GM18870 (cell line): ENCODE measurements at regions not wholly inside any gene's neighbourhood (a gene's known extent, or its start where the extent isn't known, plus 50 kb on each side); places are given as distances from the start of the nearest gene placed in this dataset.

ENCODE experiments used
- ATAC-seq: cut with Tn5 transposase; IDR thresholded peaks from one replicate; pipeline ENCODE4 v1.9.1; 2021; ENCODE audit warnings: moderate library complexity; ENCODE audit not compliant: unreplicated experiment

DNA sequence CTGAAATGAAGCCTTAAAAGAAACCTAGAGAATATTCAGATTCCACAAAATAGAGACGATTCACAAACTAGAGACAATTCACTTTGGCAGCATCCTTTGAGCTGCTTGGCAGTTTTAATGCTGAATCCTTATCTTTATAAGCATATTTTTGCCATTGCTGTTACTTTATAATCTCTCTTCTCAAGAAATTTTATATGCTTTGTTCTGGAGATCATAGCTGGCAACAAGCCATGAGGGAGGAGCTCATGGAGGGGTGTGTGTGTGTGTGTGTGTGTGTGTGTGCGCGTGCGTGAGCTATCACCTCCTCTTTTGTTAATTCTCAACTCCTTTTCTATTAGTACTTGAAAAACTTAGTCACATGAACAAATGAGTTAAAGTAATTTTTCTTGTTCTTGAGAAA lies 495.0 kb upstream of the RGMA start:
- no peak for ATAC-seq

DNA sequence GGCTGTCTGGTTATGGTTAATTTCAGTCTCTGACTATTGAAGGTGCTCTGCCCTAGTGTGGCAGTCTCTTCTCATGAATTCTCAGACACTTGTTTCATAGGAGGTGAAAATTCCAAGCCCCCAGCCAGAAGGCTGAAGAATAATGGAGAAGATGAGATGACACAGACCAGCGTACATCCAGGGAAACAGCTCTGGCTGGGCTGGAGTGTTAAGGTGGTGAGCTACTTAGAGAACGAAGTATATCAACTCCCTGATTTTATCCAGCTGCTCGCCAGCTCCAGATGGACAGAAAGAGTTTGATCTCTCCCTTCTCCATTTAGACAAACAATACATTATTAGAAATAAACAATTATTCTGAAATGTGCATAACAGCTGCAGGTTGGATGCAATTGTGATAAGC lies 494.5 kb upstream of the RGMA start:
- no peak for ATAC-seq

DNA sequence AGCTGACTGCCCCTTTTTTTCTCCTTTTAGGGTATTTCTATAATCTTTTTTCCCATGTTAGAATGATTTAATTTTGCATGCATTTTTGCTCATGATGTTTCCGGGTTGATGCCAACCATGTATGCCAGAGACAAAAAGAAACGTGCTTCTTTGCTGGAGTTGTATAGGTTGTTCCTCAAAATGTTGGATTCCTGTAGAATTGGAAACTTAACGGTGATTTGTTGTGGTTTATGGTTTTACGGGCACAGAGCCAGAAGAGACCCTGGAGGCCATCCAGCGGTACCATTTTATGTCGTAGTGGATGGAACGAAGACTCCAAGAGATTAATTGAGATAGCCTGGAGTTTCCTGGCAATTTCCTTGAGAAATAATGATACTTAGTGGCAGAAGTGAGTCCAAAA lies 481.5 kb upstream of the RGMA start:
- ATAC-seq = no peak

DNA sequence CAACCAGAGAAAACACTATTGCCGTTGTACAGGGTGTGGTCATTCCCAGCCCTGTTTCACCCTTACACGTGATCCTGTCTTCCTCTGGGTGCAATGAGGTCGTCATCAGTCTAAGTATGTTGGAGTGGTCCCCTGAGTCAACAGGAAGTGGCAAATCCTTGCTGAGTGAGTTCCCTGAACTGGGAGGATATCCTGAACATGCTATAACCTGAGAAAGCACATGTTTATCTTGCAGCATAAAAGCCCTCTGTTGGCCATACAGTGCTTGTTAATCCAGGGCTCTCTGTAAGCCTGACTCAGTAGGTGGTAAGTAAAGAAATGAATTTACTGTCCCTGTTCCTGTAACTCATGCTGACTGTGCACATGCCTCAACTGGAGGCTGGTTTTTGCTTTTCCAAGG lies 477.8 kb upstream of the RGMA start:
- ATAC-seq = no peak

DNA sequence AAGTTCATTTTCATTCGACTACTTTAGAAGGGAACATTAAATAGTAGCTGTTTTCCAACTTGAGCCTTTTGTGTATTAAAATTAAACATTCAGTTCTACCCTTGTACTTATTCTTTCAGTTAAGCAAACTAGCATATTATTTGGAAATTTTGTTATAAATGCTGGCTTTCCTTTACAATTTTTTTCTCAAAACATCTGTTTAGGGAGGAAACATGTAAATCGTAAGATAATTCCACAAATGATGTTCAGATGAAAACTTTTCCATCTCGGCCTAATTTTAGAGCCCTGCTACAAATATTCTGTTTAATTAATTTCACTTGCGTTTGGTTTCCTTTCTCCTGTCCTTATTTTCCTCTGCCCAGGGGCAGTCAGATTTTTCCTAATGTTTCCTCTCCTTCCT lies 476.2 kb upstream of the RGMA start:
- no peak for ATAC-seq

DNA sequence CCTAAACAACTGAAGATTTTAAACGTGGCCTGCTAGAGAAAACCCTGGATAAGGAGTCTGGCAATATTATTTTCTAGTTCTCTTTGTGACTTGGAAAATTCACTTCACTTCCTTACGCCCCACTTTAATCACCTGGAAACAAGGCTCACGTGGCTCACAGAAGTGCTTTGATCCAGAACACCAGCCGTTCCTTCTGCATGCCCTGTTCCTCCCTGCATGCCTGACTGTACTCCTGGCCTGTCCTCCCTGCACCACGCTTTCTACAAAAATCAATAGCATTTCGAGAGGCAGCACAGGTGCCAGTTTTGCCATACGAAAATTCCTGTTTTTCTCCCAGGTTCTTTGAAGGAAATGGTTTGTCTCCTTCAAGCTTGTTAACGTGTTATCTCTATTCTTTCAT lies 474.2 kb upstream of the RGMA start:
- no peak for ATAC-seq

DNA sequence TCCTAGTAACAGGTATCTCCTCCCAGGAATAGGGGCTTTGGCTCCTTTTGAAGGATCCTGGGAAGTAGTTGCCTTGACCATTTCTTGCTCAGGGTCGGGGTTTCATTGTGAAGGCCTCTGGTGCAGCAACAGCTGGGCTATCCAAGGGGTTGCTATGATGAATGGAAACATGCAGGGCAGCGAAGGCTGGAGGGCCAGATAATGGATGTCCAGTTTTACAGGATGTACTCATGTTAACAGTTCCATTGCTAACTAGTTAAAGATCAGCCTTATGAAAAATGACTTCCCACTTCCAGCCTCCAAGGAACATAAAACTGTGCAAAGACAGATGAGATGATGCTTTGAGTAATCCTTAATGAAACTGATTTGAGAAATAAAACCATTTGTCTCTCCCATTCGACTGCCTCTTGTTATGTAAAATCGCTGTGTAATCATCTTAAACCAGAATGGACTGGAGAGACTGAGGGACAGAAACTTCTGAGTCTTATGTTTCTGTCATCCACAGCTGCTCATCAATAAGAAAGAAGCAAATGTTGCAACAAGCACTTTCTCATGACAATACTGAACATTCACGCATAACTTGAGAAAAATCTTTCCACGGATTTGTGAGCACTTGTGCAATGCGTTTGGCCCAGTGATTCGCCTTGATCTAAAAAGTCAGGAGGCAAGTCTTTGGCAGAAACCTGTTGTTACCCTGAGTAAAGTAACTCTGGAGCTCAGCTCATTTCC lies 473.5 kb upstream of the RGMA start:
- no peak for ATAC-seq

DNA sequence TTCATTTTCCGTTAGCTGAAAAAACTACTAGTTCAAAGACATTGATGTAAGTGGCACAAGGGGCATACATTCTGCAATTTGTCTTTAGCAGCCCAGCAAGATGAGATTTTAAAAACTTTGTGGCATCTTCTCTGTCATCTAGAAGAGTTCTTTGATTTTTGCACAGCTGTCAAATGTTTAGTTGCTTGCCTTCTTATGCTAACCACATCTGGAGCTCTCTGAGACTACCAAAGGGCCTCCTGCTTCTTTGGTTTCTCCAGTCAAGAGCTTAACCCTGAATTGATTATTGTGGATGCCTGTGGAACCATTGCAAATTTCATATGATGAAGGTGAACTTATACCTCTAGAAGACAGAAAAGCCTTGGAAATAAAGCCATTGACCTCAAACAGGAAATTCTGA lies 468.7 kb upstream of the RGMA start:
- ATAC-seq = no peak

DNA sequence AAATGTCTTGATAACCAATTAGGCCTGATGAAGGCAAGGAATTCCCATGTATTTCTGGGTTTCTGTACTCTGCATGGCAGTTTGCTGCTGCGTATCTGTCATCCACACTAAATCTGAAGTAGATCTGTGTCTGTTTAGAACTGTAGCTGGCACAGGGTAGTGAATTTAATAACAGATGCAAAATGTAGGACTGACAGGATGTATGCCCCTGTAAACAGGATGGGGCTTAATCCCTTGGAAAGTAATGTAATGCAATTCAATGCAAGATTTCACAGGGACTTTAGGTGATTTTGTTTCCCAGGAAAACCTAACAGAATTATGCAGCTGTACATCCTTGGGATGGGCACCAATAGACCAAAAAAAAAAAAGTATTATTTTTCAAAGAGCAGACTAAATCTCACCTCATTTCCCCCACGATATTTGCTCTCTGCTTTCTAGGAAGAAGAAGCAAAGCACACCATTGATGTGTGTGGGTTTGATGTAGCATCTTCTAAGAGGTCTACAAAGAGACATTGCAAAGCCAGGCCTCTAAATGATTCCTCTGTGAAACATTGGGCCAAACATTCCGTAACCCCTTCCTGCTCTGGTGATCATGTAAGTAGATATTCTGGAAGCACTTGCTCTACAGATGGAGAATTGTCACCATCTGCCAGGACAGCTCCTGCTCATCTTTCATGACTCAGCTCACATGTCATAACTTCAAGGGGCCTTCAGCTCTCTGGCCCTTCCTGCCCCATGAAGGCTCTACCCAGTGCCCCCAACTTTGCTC lies 464.3 kb upstream of the RGMA start:
- ATAC-seq = no peak

DNA sequence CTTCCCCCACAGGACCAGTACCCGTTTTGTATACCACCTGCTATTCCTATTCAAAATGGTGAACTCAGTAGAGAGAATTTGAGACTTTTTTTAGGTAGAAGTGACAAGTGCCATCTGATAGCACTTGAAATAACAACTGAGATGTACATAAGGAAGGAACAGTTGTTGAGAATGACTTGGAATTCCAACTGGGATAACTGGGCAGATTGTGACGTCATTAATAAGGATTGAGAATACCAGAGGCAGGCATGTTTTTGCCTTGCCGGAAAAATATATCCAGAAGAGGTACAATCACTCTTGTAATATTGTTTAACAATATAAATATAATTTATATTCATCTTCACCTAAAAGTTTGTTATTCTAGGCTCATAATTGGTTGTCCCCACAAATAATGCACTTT lies 454.1 kb upstream of the RGMA start:
- ATAC-seq = no peak

DNA sequence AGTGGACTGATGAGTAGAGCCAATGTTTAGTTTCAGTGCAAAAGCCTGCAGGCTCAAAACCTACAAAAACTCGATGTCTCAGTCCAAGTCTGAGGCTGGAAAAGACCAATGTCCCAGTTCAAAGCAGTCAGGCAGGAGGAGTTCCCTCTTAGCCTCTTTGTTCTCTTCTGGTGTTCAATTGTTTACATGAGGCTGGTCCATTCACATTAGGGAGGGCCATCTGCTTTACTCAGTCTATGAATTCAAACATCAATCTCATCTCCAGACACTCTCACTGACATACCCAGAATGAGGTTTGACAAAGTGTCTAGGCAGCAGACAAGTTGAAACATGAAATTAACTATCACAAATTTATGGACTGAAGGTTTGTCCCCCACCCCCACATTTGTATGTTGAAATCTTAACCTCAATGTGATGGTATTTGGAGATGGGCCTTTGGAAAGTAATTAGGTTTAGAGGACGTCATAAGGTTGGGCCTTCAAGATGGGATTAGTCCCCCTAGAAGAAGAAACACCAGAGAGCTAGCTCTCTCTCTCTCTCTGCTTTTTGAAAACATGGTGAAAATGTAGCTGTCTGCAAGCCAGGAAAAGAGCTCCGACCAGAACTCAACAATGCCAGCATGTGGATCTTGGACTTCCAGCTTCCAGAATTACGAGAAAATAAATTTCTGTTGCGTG lies 438.5 kb upstream of the RGMA start:
- ATAC-seq = no peak

DNA sequence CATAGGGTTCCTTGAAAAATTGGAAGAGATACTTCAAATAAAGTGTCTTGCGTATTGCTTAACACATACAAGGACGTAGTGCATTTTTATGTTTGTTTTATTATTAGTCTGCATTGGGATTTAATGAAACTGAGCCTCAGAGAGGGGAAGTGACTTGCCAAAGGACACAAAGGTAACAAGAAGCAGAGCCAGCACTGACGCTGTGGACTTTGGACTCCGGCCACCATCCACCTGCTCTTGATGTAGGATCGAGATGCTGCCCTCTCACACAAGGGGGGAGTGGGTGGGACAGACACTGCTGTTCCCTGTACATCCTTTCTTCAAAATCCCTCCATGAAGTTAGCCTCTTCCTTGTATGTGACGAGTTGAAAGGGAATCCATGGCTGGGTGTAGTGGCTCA lies 435.4 kb upstream of the RGMA start:
- ATAC-seq = no peak

DNA sequence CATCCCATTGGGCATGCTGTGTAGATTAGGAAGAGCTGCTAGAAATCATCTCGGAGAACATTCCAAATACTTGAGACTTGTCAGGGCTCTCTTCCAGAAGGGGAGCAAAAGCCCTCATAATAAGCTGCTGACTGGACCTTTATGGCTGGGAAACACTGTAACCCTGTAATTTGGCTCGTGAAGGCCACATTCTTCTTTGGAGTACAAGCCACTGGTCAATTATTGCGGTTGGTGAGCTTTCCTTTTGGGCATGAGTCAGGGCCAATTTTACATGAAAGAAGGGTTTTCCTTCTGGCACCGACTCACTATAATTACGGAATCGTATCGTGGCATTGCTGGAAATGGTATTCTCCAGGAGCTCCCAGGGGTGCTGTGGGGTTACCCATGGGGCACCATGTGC lies 434.5 kb upstream of the RGMA start:
- ATAC-seq = no peak

DNA sequence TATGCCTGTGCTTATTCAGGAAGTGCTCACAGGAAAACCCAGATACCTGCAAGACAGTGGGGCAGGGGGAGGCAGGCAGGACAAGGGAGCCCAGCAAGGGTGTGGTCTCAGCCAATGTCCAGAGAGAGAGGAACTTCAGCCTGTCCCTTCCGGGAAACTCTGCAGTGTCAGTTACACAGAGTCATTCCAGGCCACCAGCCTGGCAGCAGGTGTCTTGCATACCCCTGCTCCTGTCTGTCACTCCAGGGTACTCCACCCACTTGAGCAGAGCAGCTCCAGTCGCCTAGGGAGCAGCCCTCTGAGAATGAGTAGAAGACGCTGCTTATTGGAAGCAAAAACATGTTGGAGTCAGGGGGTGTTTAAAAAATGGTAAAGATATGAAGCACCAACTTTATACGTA lies 431.2 kb upstream of the RGMA start:
- ATAC-seq = no peak

DNA sequence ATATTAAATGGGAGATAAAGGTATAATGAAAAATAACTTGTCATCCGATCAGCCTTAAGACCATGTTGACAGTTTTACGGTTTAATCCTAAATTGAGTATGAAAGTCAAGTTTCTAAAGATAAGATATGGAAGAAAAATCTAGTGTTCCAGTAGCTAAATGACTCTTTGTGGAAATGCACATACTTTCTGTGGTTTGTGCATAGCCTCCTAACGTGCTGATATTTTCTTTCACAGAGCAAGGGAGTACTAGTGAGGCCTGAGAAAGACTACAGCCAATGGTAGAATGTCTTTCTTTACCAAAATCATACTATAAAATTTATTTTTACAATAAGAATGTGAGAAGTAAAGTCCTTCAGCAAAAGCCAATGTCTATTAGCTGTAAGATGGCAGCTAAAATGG lies 430.6 kb upstream of the RGMA start:
- no peak for ATAC-seq

DNA sequence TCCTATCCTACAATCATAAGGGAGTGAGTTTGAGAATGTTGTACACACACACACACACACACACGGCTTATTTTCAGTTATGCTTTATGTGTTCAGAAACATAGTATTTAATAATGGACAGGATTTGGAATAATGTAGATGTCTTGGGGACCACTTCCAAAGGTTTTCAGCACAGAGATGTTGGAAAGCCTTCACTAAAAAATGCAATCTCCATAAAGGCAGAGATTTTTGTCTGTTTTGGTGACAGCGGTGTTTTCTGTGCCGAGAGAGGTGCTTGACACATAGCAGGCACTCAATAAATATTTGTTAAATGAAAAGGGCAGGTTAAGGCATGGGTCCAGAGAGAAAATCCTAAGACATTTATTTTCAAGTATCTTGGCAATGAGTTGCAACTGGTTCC lies 428.2 kb upstream of the RGMA start:
- ATAC-seq = no peak

DNA sequence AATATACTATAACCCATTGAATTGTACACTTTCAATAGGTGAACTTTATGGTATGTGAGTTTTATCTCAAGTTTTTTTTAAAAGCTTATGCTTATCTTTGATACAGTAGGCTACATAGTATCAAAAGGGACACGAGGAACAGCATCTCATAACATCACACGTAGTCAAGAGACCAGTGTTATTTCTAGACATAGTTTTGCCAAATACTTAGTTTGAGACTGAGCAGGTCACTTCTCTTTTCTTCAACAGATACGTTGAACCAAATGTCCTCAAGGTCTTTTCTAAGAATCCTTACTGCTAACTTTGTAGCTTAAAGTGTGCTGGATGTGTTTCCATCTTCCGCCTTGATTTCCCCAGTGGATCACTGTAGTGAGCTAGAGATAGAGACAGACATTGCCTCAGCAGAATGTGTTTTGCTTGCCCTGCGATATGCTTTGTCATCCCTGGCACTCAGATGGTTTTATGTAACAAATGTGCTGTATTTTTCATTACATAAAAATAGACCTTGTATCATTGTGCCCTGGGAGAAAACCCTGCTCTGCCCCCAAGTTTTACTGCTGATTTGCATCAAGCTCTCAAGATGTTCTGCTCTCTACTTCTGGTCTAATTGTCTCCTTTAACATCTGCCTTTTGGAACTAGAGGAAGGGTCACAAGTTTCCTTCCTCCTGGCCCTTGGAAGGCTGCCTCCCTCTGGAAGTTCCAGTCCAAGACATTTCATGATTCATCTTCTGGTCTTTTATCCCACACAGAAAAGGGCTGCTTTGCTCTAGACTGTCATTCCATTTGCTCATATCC lies 426.4 kb upstream of the RGMA start:
- ATAC-seq = no peak

DNA sequence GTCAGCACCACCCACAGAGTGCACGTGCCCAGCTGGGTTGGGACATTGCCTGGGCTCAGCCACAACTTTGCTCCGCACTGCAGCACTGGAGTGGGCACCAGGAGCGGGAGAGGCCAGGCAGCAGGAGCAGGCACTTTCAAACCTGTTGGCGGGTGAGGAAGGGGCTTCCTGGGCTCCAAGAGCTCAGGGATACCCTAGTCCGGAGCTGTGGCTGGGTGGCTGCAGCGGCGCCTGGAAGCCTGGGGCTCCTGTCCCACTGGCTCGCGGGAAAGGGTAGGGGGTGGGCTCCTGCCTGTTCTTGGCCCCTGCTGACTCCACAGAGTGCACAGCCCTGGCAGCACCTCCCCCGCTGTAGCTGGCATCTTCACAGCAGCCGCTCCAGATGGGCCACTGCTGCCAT lies 417.6 kb upstream of the RGMA start:
- ATAC-seq = no peak

DNA sequence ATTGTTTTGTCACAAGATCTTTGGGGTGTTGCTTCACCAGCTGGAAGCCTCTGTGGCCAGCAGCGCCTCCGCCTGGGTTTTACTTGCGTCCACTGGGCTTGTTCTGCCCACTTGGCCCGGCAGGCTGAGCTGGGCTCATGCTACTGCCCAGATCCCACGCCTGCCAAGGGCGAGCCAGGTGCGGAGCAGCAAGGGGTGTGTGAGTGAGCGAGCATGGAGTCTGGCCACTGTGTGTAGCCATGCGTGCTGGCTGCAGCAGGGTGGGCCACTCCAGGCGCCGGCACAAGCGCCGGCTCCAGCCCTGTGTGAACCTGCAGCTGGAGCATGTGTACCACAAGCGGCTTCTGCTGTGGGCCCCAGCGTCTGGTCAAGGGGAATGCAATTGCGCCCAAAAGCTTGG lies 416.5 kb upstream of the RGMA start:
- no peak for ATAC-seq

DNA sequence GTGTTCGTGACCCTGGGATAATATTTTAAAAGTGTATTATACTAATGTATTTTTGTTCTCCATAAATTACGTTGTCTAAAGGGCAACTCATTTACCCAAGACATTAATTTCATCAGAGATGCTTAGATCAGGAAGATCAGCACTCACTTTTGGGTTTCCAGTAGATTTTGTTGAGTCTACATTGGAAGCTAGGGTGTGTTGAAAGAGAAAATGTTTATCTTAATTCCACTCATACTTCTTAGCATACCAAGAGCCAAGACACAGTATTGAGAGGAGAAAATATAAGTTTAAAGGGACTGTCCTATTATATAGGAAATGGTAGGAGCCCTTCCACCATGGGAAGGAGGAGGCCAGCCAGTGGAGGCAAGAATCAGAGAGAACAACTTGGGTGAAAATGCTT lies 412.9 kb upstream of the RGMA start:
- no peak for ATAC-seq

DNA sequence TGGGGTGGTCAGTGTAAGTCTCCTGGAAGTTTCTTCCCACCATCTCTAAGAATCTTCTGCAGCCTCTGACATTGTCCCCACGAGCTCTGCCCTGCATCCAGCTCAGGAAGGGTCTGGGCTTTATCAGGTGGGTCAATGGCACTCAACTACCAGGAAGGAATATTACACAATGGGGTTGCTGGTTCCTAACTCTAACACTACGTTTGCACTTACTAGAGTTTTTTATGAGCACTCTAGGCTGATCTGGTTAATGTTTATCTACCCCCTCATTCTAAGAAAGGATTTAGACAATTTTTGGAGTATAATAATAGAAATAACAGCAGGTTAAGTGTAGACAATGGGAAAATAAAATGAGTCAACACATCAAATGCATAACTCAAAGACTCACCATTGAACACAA lies 411.1 kb upstream of the RGMA start:
- no peak for ATAC-seq
